B cell (primary cell): ENCODE measurements at regions not wholly inside any gene's neighbourhood (a gene's known extent, or its start where the extent isn't known, plus 50 kb on each side); places are given as distances from the start of the nearest gene placed in this dataset.

Source experiments
- ATAC-seq: fragments of 200-7000 bp; cut with Tn5 transposase; one replicate; pipeline ENCODE4 v1.10.0; 2021; ENCODE audit warnings: low read depth, mild to moderate bottlenecking, moderate number of reproducible peaks, moderate library complexity
- CTCF ChIA-PET: fragments of 350-600 bp; sonication (Branson Sonifier 250); formaldehyde crosslinking; loops from one replicate; lab custom pipeline; 2021; ENCODE audit warnings: antibody characterized with exemption, inconsistent platforms; lab: Charles Lee
- POLR2A ChIA-PET: fragments of 350-600 bp; sonication (Branson Sonifier 250); formaldehyde crosslinking; loops from one replicate; lab custom pipeline; 2021; ENCODE audit warnings: antibody characterized with exemption; lab: Charles Lee
- DNase-seq: peaks from one replicate; pipeline ENCODE4 v3.0.0; 2013
- H2AFZ ChIP-seq: 2 replicates; pipeline ENCODE4 v1.6.1; 2012; ENCODE audit warnings: mild to moderate bottlenecking, low read depth, low read length; ENCODE audit not compliant: insufficient read depth, poor library complexity, severe bottlenecking
- H3K27ac ChIP-seq, 2 donors: 1 replicate in 1 of 2; 2 replicates in 1 of 2; pipeline ENCODE4 v1.5.1; 2012 to 2013; ENCODE audit warnings: low read length in 2 of 2, mild to moderate bottlenecking in 2 of 2, moderate library complexity in 1 of 2
- H3K27me3 ChIP-seq, 4 experiments: fragments of 200-600 bp in 1 of 4; sonication (generic) in 1 of 4; replicated peaks in 1 of 4; 1 replicate in 2 of 4; 2 replicates in 2 of 4; pipeline versions ENCODE4 v1.6.1 to v1.7.0; 2013 to 2016; ENCODE audit warnings: low read length in 3 of 4, mild to moderate bottlenecking in 2 of 4, mixed read lengths in 1 of 4, moderate library complexity in 1 of 4; ENCODE audit not compliant: insufficient read depth in 4 of 4, control insufficient read depth in 3 of 4; ENCODE audit errors: control extremely low read depth in 1 of 4
- H3K36me3 ChIP-seq, 2 experiments: replicated peaks in 1 of 2; 1 replicate in 1 of 2; 2 replicates in 1 of 2; pipeline versions ENCODE4 v1.6.1 to v1.7.1; 2013; ENCODE audit warnings: low read length in 1 of 2; ENCODE audit not compliant: insufficient read depth in 2 of 2, control insufficient read depth in 1 of 2; ENCODE audit errors: control extremely low read depth in 1 of 2, extremely low read depth in 1 of 2
- H3K4me1 ChIP-seq, 2 donors: fragments of 200-600 bp in 1 of 2; sonication (generic) in 1 of 2; 1 replicate in 1 of 2; 2 replicates in 1 of 2; pipeline versions ENCODE4 v1.5.1 to v1.6.1; 2013 to 2017; ENCODE audit warnings: low read length in 2 of 2; ENCODE audit not compliant: control insufficient read depth in 2 of 2, insufficient read depth in 2 of 2
- H3K4me2 ChIP-seq: replicated peaks from 2 replicates; pipeline ENCODE3; 2012; ENCODE audit warnings: mild to moderate bottlenecking, low read depth, low read length; ENCODE audit not compliant: poor library complexity, severe bottlenecking
- H3K4me3 ChIP-seq, 5 experiments: fragments of 200-600 bp in 1 of 5; sonication (generic) in 1 of 5; 1 replicate in 3 of 5; 2 replicates in 2 of 5; pipeline versions ENCODE4 v1.5.1 to v1.7.0; 2011 to 2016; ENCODE audit warnings: low read length in 4 of 5, mild to moderate bottlenecking in 4 of 5, low read depth in 2 of 5, control low read depth in 1 of 5, moderate library complexity in 1 of 5; ENCODE audit not compliant: insufficient read depth in 1 of 5; ENCODE audit errors: control extremely low read depth in 1 of 5, extremely low read depth in 1 of 5
- H3K79me2 ChIP-seq: fragments of 200-600 bp; sonication (generic); one replicate; pipeline ENCODE4 v1.6.0; 2016; ENCODE audit warnings: low read length; ENCODE audit not compliant: control insufficient read depth, insufficient read depth
- H3K9ac ChIP-seq: fragments of 200-600 bp; sonication (generic); 2 replicates; pipeline ENCODE4 v1.6.1; 2017; ENCODE audit warnings: mild to moderate bottlenecking, low read length, moderate library complexity
- H3K9me3 ChIP-seq, 3 donors: one replicate each; pipeline versions ENCODE4 v1.6.1 to v1.7.1; 2013; ENCODE audit warnings: low read length in 2 of 3; ENCODE audit not compliant: control insufficient read depth in 2 of 3, insufficient read depth in 1 of 3; ENCODE audit errors: control extremely low read depth in 1 of 3
- H4K20me1 ChIP-seq: 2 replicates; pipeline ENCODE4 v1.6.0; 2012; ENCODE audit warnings: mild to moderate bottlenecking, low read length; ENCODE audit not compliant: insufficient read depth, control insufficient read depth, poor library complexity, severe bottlenecking
- H3K27ac Mint-ChIP-seq: one replicate; pipeline ENCODE4 v1.8.0; 2021; ENCODE audit warnings: mixed read lengths
- H3K27me3 Mint-ChIP-seq: one replicate; pipeline ENCODE4 v1.8.0; 2021; ENCODE audit warnings: mixed read lengths
- H3K4me1 Mint-ChIP-seq: one replicate; pipeline ENCODE4 v1.8.0; 2021; ENCODE audit warnings: mixed read lengths
- H3K4me3 Mint-ChIP-seq: one replicate; pipeline ENCODE4 v1.8.0; 2021; ENCODE audit warnings: mixed read lengths
- H3K9me3 Mint-ChIP-seq: one replicate; pipeline ENCODE4 v1.8.0; 2022; ENCODE audit warnings: mixed read lengths; ENCODE audit not compliant: insufficient read depth
- EZH2 ChIP-seq: IDR thresholded peaks from 2 replicates; pipeline ENCODE4 v1.6.1; 2012; ENCODE audit warnings: borderline replicate concordance, low read depth, mild to moderate bottlenecking, moderate library complexity, low read length; ENCODE audit not compliant: insufficient read depth, poor library complexity, severe bottlenecking
- WGBS: methylation state at CpG from one replicate; pipeline ENCODE4 v1.1.5; 2013; ENCODE audit warnings: missing lambda C conversion rate; ENCODE audit not compliant: insufficient coverage; 5-methylcytosine and 5-hydroxymethylcytosine counted together
- intact Hi-C: fragments of 100-400 bp; cut with micrococcal nuclease; formaldehyde crosslinking; loops from one replicate; pipeline ENCODE4 v1.10.0; 2022
- TF ChIP-seq, protein P1 (sequence below): fragments of 200-600 bp; IDR thresholded peaks from one replicate; pipeline ENCODE4 v1.8.0; 2022; ENCODE audit warnings: antibody characterized with exemption, mild to moderate bottlenecking

DNA sequence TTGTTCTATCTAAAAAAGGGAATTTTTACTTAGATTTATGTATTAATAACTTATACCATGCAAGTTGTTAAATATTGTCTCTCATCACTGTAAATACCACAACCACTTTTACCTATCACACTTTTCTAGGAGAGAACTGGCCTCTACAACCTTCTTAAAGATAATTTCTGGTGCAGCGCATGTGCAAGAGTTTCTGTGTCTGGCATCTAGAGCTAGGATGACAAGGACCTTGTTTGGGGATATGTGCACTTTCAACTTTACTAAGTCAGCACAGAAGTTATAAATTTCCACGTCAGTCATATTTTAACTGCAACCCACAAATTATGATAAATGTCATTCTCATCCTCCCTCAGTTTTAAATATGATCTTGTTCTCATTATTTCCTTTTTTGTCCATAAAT, 156.9 kb upstream of the ADCY1 start:
- no peaks in the 10 kb centered on the region for H4K20me1 ChIP-seq
- H2AFZ ChIP-seq: no peak overlapping the region
- H3K9me3 ChIP-seq: peaks cover 0 to 4% (median 0%) of the 10 kb centered on the region in 3 donors
- H3K4me3 ChIP-seq: no peak overlapping the region
- TF ChIP-seq, protein P1, sequence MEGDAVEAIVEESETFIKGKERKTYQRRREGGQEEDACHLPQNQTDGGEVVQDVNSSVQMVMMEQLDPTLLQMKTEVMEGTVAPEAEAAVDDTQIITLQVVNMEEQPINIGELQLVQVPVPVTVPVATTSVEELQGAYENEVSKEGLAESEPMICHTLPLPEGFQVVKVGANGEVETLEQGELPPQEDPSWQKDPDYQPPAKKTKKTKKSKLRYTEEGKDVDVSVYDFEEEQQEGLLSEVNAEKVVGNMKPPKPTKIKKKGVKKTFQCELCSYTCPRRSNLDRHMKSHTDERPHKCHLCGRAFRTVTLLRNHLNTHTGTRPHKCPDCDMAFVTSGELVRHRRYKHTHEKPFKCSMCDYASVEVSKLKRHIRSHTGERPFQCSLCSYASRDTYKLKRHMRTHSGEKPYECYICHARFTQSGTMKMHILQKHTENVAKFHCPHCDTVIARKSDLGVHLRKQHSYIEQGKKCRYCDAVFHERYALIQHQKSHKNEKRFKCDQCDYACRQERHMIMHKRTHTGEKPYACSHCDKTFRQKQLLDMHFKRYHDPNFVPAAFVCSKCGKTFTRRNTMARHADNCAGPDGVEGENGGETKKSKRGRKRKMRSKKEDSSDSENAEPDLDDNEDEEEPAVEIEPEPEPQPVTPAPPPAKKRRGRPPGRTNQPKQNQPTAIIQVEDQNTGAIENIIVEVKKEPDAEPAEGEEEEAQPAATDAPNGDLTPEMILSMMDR: no peak
- TF ChIP-seq EZH2: no peak
- no peaks in the 10 kb centered on the region for H3K4me1 ChIP-seq
- Mint-ChIP-seq H3K4me1 (no peaks in the 10 kb centered on the region), H3K27ac (no peak overlapping the region), H3K4me3 (no peak overlapping the region), H3K9me3 (no peaks in the 10 kb centered on the region), H3K27me3 (peaks cover 14% of the 10 kb centered on the region)
- ATAC-seq: no peak
- H3K4me2 ChIP-seq: no peak overlapping the region
- no CpG with 5 or more reads among the region's 2 CpGs for WGBS
- CTCF ChIA-PET: no interaction called here
- no peak overlapping the region for H3K9ac ChIP-seq
- DNase-seq: no peak
- intact Hi-C loops: no loop called here
- no peaks in the 10 kb centered on the region for H3K27me3 ChIP-seq
- H3K79me2 ChIP-seq: no peaks in the 10 kb centered on the region
- POLR2A ChIA-PET: no interaction called here
- no peak overlapping the region for H3K27ac ChIP-seq
- no peaks in the 10 kb centered on the region for H3K36me3 ChIP-seq

DNA sequence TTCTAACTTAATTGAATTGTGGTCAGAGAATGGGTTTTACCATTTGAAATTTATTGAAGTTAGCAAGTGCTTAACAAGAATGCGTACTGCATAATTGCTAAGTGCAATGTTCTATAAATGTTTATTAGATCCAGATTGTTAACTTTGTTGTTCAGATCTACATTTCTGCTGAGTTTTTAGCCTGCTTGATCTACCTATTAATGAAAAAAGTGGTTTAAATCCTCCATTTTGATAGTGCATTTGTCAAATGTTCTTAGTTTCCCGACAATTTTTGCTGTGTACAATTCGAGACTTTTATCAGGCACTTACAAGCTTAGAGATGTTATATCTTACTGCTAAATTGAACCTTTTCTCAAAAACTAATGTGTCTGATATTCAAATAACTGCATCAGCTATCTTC, 156.4 kb upstream of the ADCY1 start:
- no peaks in the 10 kb centered on the region for H4K20me1 ChIP-seq
- intact Hi-C loops: no loop called here
- no peak overlapping the region for H3K9ac ChIP-seq
- no peak overlapping the region for H3K4me3 ChIP-seq
- H3K4me1 ChIP-seq: no peaks in the 10 kb centered on the region
- no peak for TF ChIP-seq EZH2
- TF ChIP-seq, protein P1: no peak
- no peak overlapping the region for H3K4me3 Mint-ChIP-seq
- no peak overlapping the region for H2AFZ ChIP-seq
- POLR2A ChIA-PET: no interaction called here
- no peaks in the 10 kb centered on the region for H3K36me3 ChIP-seq
- no peaks in the 10 kb centered on the region for H3K4me1 Mint-ChIP-seq
- WGBS: 100% methylated on average over 1 of the region's 3 CpGs
- no peaks in the 10 kb centered on the region for H3K9me3 Mint-ChIP-seq
- ATAC-seq (no peak), DNase-seq (no peak)
- CTCF ChIA-PET: no interaction called here
- H3K4me2 ChIP-seq: no peak overlapping the region
- no peak overlapping the region for H3K27ac Mint-ChIP-seq
- no peak overlapping the region for H3K27ac ChIP-seq
- H3K27me3 Mint-ChIP-seq: peaks cover 17% of the 10 kb centered on the region
- H3K79me2 ChIP-seq: no peaks in the 10 kb centered on the region
- no peaks in the 10 kb centered on the region for H3K9me3 ChIP-seq
- H3K27me3 ChIP-seq: no peaks in the 10 kb centered on the region
